ENCODE measurements at regions not wholly inside any gene's neighbourhood (a gene's known extent, or its start where the extent isn't known, plus 50 kb on each side); places are given as distances from the start of the nearest gene placed in this dataset.

DNA sequence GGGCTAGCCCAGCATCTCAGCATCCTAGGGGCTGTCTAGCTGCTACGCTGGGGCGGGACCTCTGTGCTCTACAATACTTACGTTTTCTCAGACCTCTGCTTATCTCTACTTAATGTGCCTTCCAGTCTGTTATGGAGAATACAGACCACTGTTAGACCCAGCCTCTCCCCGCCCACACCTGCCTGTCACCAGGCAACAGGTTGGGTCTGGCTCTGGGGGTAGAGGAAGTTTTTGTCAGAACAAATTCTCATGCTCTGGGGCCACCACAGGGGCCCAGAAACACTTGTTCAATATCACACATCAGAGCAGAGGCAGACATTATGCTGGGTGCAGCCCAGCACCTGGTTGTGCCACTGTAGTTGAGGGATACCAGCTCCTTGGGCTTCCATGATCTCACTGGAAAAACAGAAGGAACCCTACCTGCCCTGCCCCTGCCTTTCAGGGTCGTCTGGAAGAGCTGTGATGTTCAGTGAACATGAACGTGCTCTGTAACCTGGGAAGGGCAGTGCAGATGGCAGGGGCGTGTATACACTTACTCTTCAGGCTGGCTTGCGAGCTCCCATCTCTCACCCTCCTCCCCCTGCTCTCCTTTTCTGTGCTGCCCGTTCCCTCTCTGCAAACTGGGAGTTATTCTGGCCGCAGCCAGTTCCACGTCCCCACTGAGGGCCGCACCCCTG is 135.2 kb upstream of the PODXL start:
- no peaks in the 10 kb centered on the region for H3K36me3 ChIP-seq (replicated peaks)
- in situ Hi-C loops (cut with HindIII; ENCODE audit: low pct_ligation_motif_present, low sequenced_read_pairs), result no loop called here
- no peak for TF ChIP-seq CTCF (IDR thresholded peaks at IDR 0.05; ENCODE audit: low read depth, low read length, missing control alignments)
- H3K27me3 ChIP-seq (replicated peaks), result no peaks in the 10 kb centered on the region
- DNase-seq, result no peak
- H3K4me3 ChIP-seq (ENCODE audit: low read depth, low read length), result no peak overlapping the region
- no peak overlapping the region for H3K27ac ChIP-seq

GRCh38 chr7:131690441-131690840 is 134.0 kb upstream of the PODXL start:
- no peak for TF ChIP-seq CTCF (IDR thresholded peaks at IDR 0.05; ENCODE audit: low read depth, low read length, missing control alignments)
- Histone ChIP-seq H3K27ac (no peak overlapping the region), H3K27me3 (replicated peaks) (no peaks in the 10 kb centered on the region), H3K36me3 (replicated peaks) (no peaks in the 10 kb centered on the region), H3K4me3 (ENCODE audit: low read depth, low read length) (no peak overlapping the region)
- in situ Hi-C loops (cut with HindIII; ENCODE audit: low pct_ligation_motif_present, low sequenced_read_pairs), result no loop called here
- DNase-seq, result no peak

DNA sequence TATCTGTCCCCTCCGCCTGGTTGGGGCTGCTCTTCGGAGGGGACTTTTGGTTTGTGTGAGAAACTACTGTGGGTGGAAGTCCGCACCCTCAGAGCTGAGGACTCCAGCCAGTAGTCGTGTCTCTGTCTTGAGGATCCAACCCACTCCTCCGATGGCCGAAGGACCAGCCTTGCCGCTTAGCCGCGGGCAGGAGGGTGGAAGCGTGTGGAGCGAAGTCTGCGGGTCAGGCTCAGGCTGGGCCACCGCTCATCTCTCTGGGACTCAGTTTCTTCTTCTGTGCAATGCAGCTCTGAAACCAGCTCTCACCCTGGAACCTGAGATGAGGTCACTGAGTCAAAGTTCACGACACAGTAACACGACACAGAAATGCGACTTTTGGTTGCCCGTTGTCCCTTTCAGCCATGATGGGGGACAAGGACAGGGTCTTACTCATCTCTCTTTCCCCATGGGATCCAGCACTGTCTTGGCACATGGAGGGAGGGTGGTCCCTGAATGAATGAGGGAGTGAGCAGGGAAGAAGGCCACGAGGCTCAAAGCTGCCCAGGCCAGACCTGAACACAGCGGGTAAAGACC is 133.3 kb upstream of the PODXL start:
- in situ Hi-C loops (cut with HindIII; ENCODE audit: low pct_ligation_motif_present, low sequenced_read_pairs), result no loop called here
- H3K4me3 ChIP-seq (ENCODE audit: low read depth, low read length), result no peak overlapping the region
- no peak for TF ChIP-seq CTCF (IDR thresholded peaks at IDR 0.05; ENCODE audit: low read depth, low read length, missing control alignments)
- no peaks in the 10 kb centered on the region for H3K27me3 ChIP-seq (replicated peaks)
- H3K36me3 ChIP-seq (replicated peaks), result no peaks in the 10 kb centered on the region
- no peak for DNase-seq
- H3K27ac ChIP-seq, result no peak overlapping the region

DNA sequence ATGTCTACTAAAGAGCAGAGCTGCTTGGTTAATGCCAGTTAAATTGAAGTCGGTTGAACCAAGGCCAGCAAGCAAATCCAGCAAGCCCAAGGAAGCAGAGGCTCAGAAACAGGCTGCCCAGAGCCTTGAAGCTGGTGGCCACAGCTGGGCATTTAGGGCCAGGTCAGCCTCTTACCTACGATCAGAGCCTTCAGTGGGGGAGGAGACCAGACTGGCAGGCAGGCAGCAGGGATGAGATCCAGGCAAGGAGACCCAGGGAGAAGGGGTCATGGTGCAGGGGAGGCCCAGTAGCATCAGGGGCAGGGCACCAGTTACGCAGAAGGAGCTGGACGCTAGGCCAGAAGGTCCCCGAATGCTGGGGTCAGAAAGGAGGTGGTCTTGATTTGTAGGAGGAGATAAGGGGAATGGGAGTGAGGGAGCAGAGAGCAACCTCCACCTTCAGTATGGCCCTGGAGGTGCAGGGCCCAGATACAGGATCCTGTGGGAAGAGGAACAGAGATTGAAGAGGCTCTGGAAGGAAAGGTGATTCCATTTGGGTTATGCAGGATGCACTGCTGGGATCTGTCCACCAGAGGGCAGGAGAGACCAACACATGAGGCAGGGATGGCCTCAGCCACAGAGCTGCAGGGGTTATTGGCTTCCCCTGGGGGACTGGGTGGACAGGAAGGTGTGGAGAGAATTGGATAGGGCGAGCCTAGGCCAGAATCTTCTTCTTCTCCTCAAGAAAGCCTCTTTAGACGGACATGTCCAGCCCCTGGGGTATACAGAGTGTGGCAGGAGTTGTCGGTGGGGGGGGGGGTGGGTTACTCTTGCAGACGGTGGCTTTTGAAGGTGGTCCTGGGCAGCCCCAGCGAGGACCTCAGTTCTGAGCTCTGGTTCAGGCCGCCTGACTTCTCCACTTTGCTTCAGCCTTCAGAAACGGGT is 132.6 kb upstream of the PODXL start:
- in situ Hi-C loops (cut with HindIII; ENCODE audit: low pct_ligation_motif_present, low sequenced_read_pairs), result no loop called here
- peak; percentile 97 for TF ChIP-seq CTCF (IDR thresholded peaks at IDR 0.05; ENCODE audit: low read depth, low read length, missing control alignments)
- no peaks in the 10 kb centered on the region for H3K27me3 ChIP-seq (replicated peaks)
- H3K4me3 ChIP-seq (ENCODE audit: low read depth, low read length), result no peak overlapping the region
- no peak overlapping the region for H3K27ac ChIP-seq
- peak; percentile 51 for DNase-seq
- no peaks in the 10 kb centered on the region for H3K36me3 ChIP-seq (replicated peaks)

GRCh38 chr7:131687296-131687695 is 130.9 kb upstream of the PODXL start:
- no peak for TF ChIP-seq CTCF (IDR thresholded peaks at IDR 0.05; ENCODE audit: low read depth, low read length, missing control alignments)
- in situ Hi-C loops (cut with HindIII; ENCODE audit: low pct_ligation_motif_present, low sequenced_read_pairs), result no loop called here
- Histone ChIP-seq H3K36me3 (replicated peaks) (no peaks in the 10 kb centered on the region), H3K27ac (no peak overlapping the region), H3K4me3 (ENCODE audit: low read depth, low read length) (no peak overlapping the region), H3K27me3 (replicated peaks) (no peaks in the 10 kb centered on the region)
- DNase-seq, result no peak
